IMR-90 (cell line): ENCODE measurements at regions not wholly inside any gene's neighbourhood (a gene's known extent, or its start where the extent isn't known, plus 50 kb on each side); places are given as distances from the start of the nearest gene placed in this dataset.

ENCODE experiments used
- ATAC-seq: fragments of 200-7000 bp; cut with Tn5 transposase; 2 replicates; pipeline ENCODE4 v1.9.1; 2020; ENCODE audit warnings: low read depth, mild to moderate bottlenecking, moderate library complexity
- BruUV-seq: library from RNA; stranded (reverse); fragments of 400-500 nt; replicated peaks from 2 replicates; lab custom pipeline; 2021; lab: Mats Ljungman, UMichigan
- CTCF ChIA-PET: fragments of 300-600 bp; formaldehyde crosslinking; extraction: SDS; loops from one replicate; lab custom pipeline; 2021; ENCODE audit warnings: antibody characterized with exemption; lab: Yijun Ruan, JAX
- POLR2A ChIA-PET: fragments of 300-600 bp; sonication (Branson Sonifier 250); formaldehyde crosslinking; loops from one replicate; lab custom pipeline; 2022; ENCODE audit warnings: antibody characterized with exemption; ENCODE audit not compliant: unreplicated experiment; lab: Charles Lee
- DNase-seq: peaks from one replicate; pipeline ENCODE4 v3.0.0; 2013
- H2AFZ ChIP-seq: replicated peaks from 2 replicates; pipeline ENCODE3; 2013; ENCODE audit warnings: low read length, mild to moderate bottlenecking; ENCODE audit not compliant: poor library complexity
- H2AK5ac ChIP-seq: 2 replicates; pipeline ENCODE4 v1.6.1; 2013; ENCODE audit warnings: low read depth, low read length, inconsistent platforms
- H2AK9ac ChIP-seq: replicated peaks from 2 replicates; pipeline ENCODE3; 2013; ENCODE audit warnings: mild to moderate bottlenecking, low read depth, low read length, moderate library complexity; ENCODE audit not compliant: poor library complexity
- H2BK120ac ChIP-seq: 2 replicates; pipeline ENCODE4 v1.6.1; 2013; ENCODE audit warnings: low read depth, low read length, inconsistent platforms
- H2BK15ac ChIP-seq: 3 replicates; pipeline ENCODE4 v1.6.1; 2013; ENCODE audit warnings: low read depth, low read length, inconsistent platforms
- H2BK20ac ChIP-seq: 2 replicates; pipeline ENCODE4 v1.6.1; 2013; ENCODE audit warnings: low read depth, mild to moderate bottlenecking, inconsistent platforms, low read length, moderate library complexity
- H2BK5ac ChIP-seq: 2 replicates; pipeline ENCODE4 v1.6.1; 2013; ENCODE audit warnings: mild to moderate bottlenecking, low read depth, low read length, inconsistent platforms; ENCODE audit not compliant: poor library complexity, severe bottlenecking
- H3K14ac ChIP-seq: replicated peaks from 2 replicates; pipeline ENCODE4 v1.6.1; 2013; ENCODE audit warnings: low read depth, low read length, inconsistent platforms
- H3K18ac ChIP-seq: 2 replicates; pipeline ENCODE4 v1.6.1; 2013; ENCODE audit warnings: low read depth, low read length, control low read depth
- H3K23ac ChIP-seq: 2 replicates; pipeline ENCODE4 v1.6.1; 2013; ENCODE audit warnings: low read depth, low read length, inconsistent platforms
- H3K27ac ChIP-seq: 2 replicates; pipeline ENCODE4 v1.5.1; 2013; ENCODE audit warnings: mild to moderate bottlenecking, control low read depth, low read length; ENCODE audit not compliant: insufficient read depth
- H3K27me3 ChIP-seq: 2 replicates; pipeline ENCODE4 v1.6.1; 2013; ENCODE audit warnings: low read length; ENCODE audit not compliant: control insufficient read depth, insufficient read depth
- H3K36me3 ChIP-seq: 2 replicates; pipeline ENCODE4 v1.6.1; 2013; ENCODE audit warnings: low read length, mixed read lengths; ENCODE audit not compliant: control insufficient read depth, insufficient read depth
- H3K4ac ChIP-seq: 2 replicates; pipeline ENCODE4 v1.6.1; 2013; ENCODE audit warnings: low read depth, low read length, inconsistent platforms
- H3K4me1 ChIP-seq: 2 replicates; pipeline ENCODE4 v1.6.1; 2013; ENCODE audit warnings: low read length, mixed read lengths; ENCODE audit not compliant: control insufficient read depth, insufficient read depth
- H3K4me2 ChIP-seq: 2 replicates; pipeline ENCODE4 v1.6.1; 2013; ENCODE audit warnings: low read depth, mild to moderate bottlenecking, control low read depth, low read length, moderate library complexity
- H3K4me3 ChIP-seq: 2 replicates; pipeline ENCODE4 v1.5.1; 2013; ENCODE audit warnings: low read depth, mild to moderate bottlenecking, control low read depth, low read length, moderate library complexity; ENCODE audit not compliant: insufficient read depth
- H3K56ac ChIP-seq: 2 replicates; pipeline ENCODE4 v1.6.1; 2013; ENCODE audit warnings: low read length, inconsistent platforms; ENCODE audit not compliant: insufficient read depth; ENCODE audit errors: extremely low read depth
- H3K79me1 ChIP-seq, 2 experiments: 2 replicates each; pipeline ENCODE4 v1.6.1; 2013; ENCODE audit warnings: low read length in 2 of 2, inconsistent platforms in 1 of 2, low read depth in 1 of 2
- H3K9ac ChIP-seq: 2 replicates; pipeline ENCODE4 v1.6.1; 2013; ENCODE audit warnings: low read depth, low read length, control low read depth
- H3K9me1 ChIP-seq: 2 replicates; pipeline ENCODE4 v1.6.1; 2013; ENCODE audit warnings: low read length, inconsistent platforms; ENCODE audit not compliant: insufficient read depth
- H3K9me3 ChIP-seq: 2 replicates; pipeline ENCODE4 v1.6.1; 2013; ENCODE audit warnings: low read length; ENCODE audit not compliant: control insufficient read depth, insufficient read depth
- H4K20me1 ChIP-seq: 2 replicates; pipeline ENCODE4 v1.6.1; 2013; ENCODE audit warnings: low read length, inconsistent platforms; ENCODE audit not compliant: insufficient read depth
- H4K5ac ChIP-seq: 2 replicates; pipeline ENCODE4 v1.6.1; 2013; ENCODE audit warnings: mild to moderate bottlenecking, low read depth, low read length, control low read depth
- H4K8ac ChIP-seq, 2 experiments: 2 replicates each; pipeline ENCODE4 v1.6.1; 2013; ENCODE audit warnings: low read depth in 2 of 2, low read length in 2 of 2, control low read depth in 1 of 2, inconsistent platforms in 1 of 2
- H4K91ac ChIP-seq: 2 replicates; pipeline ENCODE4 v1.6.1; 2013; ENCODE audit warnings: low read depth, low read length, inconsistent platforms; ENCODE audit not compliant: insufficient read depth
- CEBPB ChIP-seq: IDR thresholded peaks from 2 replicates; pipeline ENCODE4 v1.6.1; 2012; ENCODE audit warnings: low read depth, low read length, improper control_type of control experiment
- ELK1 ChIP-seq: fragments of 150-350 bp; IDR thresholded peaks from 2 replicates; pipeline ENCODE4 v1.6.1; 2016; ENCODE audit warnings: low read depth, mild to moderate bottlenecking, low read length, moderate library complexity, borderline replicate concordance
- FOS ChIP-seq: fragments of 150-350 bp; IDR thresholded peaks from 2 replicates; pipeline ENCODE4 v1.6.1; 2016; ENCODE audit warnings: low read depth, low read length
- NFE2L2 ChIP-seq: fragments of 150-350 bp; IDR thresholded peaks from 2 replicates; pipeline ENCODE4 v1.6.1; 2016; ENCODE audit warnings: low read depth, mild to moderate bottlenecking, low read length
- POLR2A ChIP-seq: IDR thresholded peaks from 2 replicates; pipeline ENCODE4 v1.6.1; 2012; ENCODE audit warnings: mild to moderate bottlenecking, low read depth, low read length
- RAD21 ChIP-seq: IDR thresholded peaks from 2 replicates; pipeline ENCODE4 v1.6.1; 2012; ENCODE audit warnings: low read length, improper control_type of control experiment
- RCOR1 ChIP-seq: IDR thresholded peaks from 2 replicates; pipeline ENCODE4 v1.6.1; 2012; ENCODE audit warnings: mild to moderate bottlenecking, low read length, improper control_type of control experiment; ENCODE audit not compliant: insufficient replicate concordance
- SMC3 ChIP-seq: fragments of 150-350 bp; IDR thresholded peaks from 2 replicates; pipeline ENCODE4 v1.6.1; 2016; ENCODE audit warnings: low read depth, mild to moderate bottlenecking, antibody characterized with exemption, low read length, moderate library complexity
- USF2 ChIP-seq: fragments of 150-350 bp; IDR thresholded peaks from 2 replicates; pipeline ENCODE4 v1.6.1; 2017; ENCODE audit warnings: mild to moderate bottlenecking, antibody characterized with exemption, low read length, low read depth
- whole genome bisulfite sequencing, 2 experiments: methylation state at CpG; one replicate each; pipeline versions ENCODE4 v1.1.5 to v1.1.7; 2013; ENCODE audit warnings: missing lambda C conversion rate in 2 of 2; ENCODE audit not compliant: insufficient read length in 1 of 2; ENCODE audit errors: extremely low coverage in 2 of 2; 5-methylcytosine and 5-hydroxymethylcytosine counted together
- dilution Hi-C: fragments of 300-500 bp; cut with HindIII; formaldehyde crosslinking; loops from one replicate; pipeline ENCODE4 v1.14.3; 2018; ENCODE audit warnings: low sequenced_read_pairs; ENCODE audit not compliant: unreplicated experiment
- in situ Hi-C: fragments of 300-500 bp; cut with MboI; formaldehyde crosslinking; loops from 3 replicates; pipeline ENCODE4 v1.14.3; 2019; ENCODE audit warnings: low sequenced_read_pairs, inconsistent platforms, mixed read lengths
- intact Hi-C: fragments of 100-400 bp; cut with micrococcal nuclease; formaldehyde crosslinking; loops from 2 replicates; pipeline ENCODE4 v1.10.0; 2022

GRCh38 chr12:89879766-89880165 lies 171.1 kb upstream of the ATP2B1 start:
- Histone ChIP-seq H4K91ac (no peak overlapping the region), H3K56ac (no peak overlapping the region), H3K9ac (no peak overlapping the region), H3K23ac (no peak overlapping the region), H2AK9ac (no peak overlapping the region), H4K8ac (no peak overlapping the region), H2BK15ac (no peak overlapping the region), H3K4me2 (no peak overlapping the region), H3K14ac (no peak overlapping the region), H3K27me3 (no peaks in the 10 kb centered on the region), H2BK5ac (no peak overlapping the region), H3K4me1 (peaks cover 6% of the 10 kb centered on the region), H3K4ac (no peak overlapping the region), H3K79me1 (no peaks in the 10 kb centered on the region), H2AFZ (no peak overlapping the region), H3K4me3 (no peak overlapping the region), H3K18ac (no peak overlapping the region), H2AK5ac (no peak overlapping the region), H3K36me3 (no peaks in the 10 kb centered on the region), H2BK20ac (no peak overlapping the region), H3K9me3 (no peaks in the 10 kb centered on the region), H3K9me1 (peaks cover 8% of the 10 kb centered on the region; the same call in 1 of the 2 replicates), H4K20me1 (no peaks in the 10 kb centered on the region), H2BK120ac (no peak overlapping the region), H4K5ac (no peak overlapping the region), H3K27ac (no peak overlapping the region)
- ATAC-seq, result no peak
- BruUV-seq, result no TSS peak
- POLR2A ChIA-PET, result no interaction called here
- DNase-seq, result no peak
- in situ Hi-C loops, result no loop called here
- dilution Hi-C loops, result no loop called here
- no CpG with 5 or more reads among the region's 1 CpG for WGBS, 2 experiments
- no peak for TF ChIP-seq USF2
- TF ChIP-seq POLR2A, result no peak
- TF ChIP-seq RAD21, result no peak
- TF ChIP-seq FOS, result no peak
- no peak for TF ChIP-seq NFE2L2
- no peak for TF ChIP-seq ELK1
- no peak for TF ChIP-seq CEBPB
- TF ChIP-seq RCOR1, result no peak
- TF ChIP-seq SMC3, result no peak
- CTCF ChIA-PET, result no interaction called here
- intact Hi-C loops, result no loop called here
